Type B pancreatic cell (in vitro differentiated cells): ENCODE measurements at regions not wholly inside any gene's neighbourhood (a gene's known extent, or its start where the extent isn't known, plus 50 kb on each side); places are given as distances from the start of the nearest gene placed in this dataset.

ENCODE experiments used
- DNase-seq: peaks from one replicate; pipeline ENCODE4 v3.0.0; 2021; ENCODE audit warnings: mixed read lengths; ENCODE audit not compliant: unreplicated experiment; ENCODE audit errors: extremely low spot score
- H3K27ac Mint-ChIP-seq: 2 replicates; pipeline ENCODE4 v1.8.0; 2021; ENCODE audit warnings: mild to moderate bottlenecking, mixed read lengths
- H3K27me3 Mint-ChIP-seq: 2 replicates; pipeline ENCODE4 v1.8.0; 2021; ENCODE audit warnings: mixed read lengths
- H3K36me3 Mint-ChIP-seq: 2 replicates; pipeline ENCODE4 v1.8.0; 2021; ENCODE audit warnings: mixed read lengths
- H3K4me1 Mint-ChIP-seq: one replicate; pipeline ENCODE4 v1.8.0; 2021; ENCODE audit warnings: mixed read lengths; ENCODE audit not compliant: unreplicated experiment
- H3K4me3 Mint-ChIP-seq: 2 replicates; pipeline ENCODE4 v1.8.0; 2021; ENCODE audit warnings: mild to moderate bottlenecking, mixed read lengths
- H3K9me3 Mint-ChIP-seq: 2 replicates; pipeline ENCODE4 v1.8.0; 2021; ENCODE audit warnings: mixed read lengths
- TF ChIP-seq, protein P1 (sequence below): fragments of 200-600 bp; sonication (generic); conservative IDR thresholded peaks from 2 replicates; pipeline ENCODE4 v1.5.0; 2021; ENCODE audit warnings: antibody characterized with exemption, mild to moderate bottlenecking

DNA sequence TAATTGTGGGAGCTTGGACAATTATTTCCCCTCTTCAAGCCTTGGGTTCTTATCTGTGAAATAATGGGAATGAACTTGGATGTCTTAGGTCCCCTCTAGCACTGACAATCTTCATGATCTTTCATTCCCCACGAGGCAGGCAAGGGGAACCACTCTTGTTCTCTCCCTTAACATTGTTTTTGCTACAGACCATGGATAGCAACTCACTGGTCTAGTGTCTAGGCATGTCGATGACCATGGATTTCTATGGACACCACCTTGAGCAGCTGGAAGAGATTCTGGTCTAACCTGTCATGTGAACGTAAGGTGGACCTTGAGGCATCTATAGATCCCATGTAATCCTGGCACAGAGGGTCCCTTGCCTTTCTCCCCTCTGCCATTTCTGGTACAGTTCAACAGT lies 104.1 kb upstream of the DHX15 start:
- Mint-ChIP-seq H3K4me1 (peaks cover 7% of the 10 kb centered on the region), H3K36me3 (no peaks in the 10 kb centered on the region), H3K27ac (no peak overlapping the region), H3K27me3 (peaks cover 9% of the 10 kb centered on the region), H3K4me3 (no peak overlapping the region), H3K9me3 (peaks cover 9% of the 10 kb centered on the region)
- no peak for DNase-seq
- TF ChIP-seq, protein P1, sequence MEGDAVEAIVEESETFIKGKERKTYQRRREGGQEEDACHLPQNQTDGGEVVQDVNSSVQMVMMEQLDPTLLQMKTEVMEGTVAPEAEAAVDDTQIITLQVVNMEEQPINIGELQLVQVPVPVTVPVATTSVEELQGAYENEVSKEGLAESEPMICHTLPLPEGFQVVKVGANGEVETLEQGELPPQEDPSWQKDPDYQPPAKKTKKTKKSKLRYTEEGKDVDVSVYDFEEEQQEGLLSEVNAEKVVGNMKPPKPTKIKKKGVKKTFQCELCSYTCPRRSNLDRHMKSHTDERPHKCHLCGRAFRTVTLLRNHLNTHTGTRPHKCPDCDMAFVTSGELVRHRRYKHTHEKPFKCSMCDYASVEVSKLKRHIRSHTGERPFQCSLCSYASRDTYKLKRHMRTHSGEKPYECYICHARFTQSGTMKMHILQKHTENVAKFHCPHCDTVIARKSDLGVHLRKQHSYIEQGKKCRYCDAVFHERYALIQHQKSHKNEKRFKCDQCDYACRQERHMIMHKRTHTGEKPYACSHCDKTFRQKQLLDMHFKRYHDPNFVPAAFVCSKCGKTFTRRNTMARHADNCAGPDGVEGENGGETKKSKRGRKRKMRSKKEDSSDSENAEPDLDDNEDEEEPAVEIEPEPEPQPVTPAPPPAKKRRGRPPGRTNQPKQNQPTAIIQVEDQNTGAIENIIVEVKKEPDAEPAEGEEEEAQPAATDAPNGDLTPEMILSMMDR, result no peak

GRCh38 chr4:24689212-24689611 lies 104.9 kb upstream of the DHX15 start:
- H3K36me3 Mint-ChIP-seq, result no peaks in the 10 kb centered on the region
- H3K4me1 Mint-ChIP-seq, result peaks cover 7% of the 10 kb centered on the region
- H3K9me3 Mint-ChIP-seq, result peaks cover 15% of the 10 kb centered on the region
- H3K4me3 Mint-ChIP-seq, result no peak overlapping the region
- TF ChIP-seq, protein P1, result no peak
- DNase-seq, result no peak
- H3K27me3 Mint-ChIP-seq, result peaks cover 9% of the 10 kb centered on the region
- H3K27ac Mint-ChIP-seq, result no peak overlapping the region

DNA sequence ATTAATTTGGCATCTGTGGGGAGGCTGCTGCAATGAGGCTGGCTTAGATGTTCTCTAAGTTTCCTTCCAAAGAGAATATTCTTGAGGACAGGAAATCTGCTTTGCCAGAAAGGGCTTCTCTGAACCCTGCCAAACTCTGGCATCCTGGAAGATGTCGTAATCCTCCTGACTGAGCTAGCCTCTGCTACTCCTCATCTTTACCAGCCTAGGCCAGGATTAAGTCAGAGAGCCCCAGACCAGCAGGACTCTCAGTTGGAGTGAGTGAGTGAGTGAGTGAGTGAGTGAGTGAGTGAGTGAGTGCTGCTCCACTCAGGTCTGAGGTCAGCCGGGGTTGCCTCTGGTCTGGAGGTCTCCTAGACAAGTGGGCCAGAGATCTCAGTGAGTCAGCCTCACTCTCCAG lies 104.9 kb upstream of the SOD3 start:
- Mint-ChIP-seq H3K4me3 (no peak overlapping the region), H3K36me3 (no peaks in the 10 kb centered on the region), H3K27me3 (peaks cover 9% of the 10 kb centered on the region), H3K4me1 (peaks cover 7% of the 10 kb centered on the region), H3K27ac (no peak overlapping the region), H3K9me3 (peaks cover 15% of the 10 kb centered on the region)
- TF ChIP-seq, protein P1, result no peak
- DNase-seq, result no peak

GRCh38 chr4:24693636-24694035 lies 101.7 kb upstream of the SOD3 start:
- Mint-ChIP-seq H3K27ac (no peak overlapping the region), H3K4me1 (no peaks in the 10 kb centered on the region), H3K27me3 (peaks cover 9% of the 10 kb centered on the region), H3K4me3 (no peak overlapping the region), H3K36me3 (no peaks in the 10 kb centered on the region), H3K9me3 (peaks cover 10% of the 10 kb centered on the region)
- TF ChIP-seq, protein P1, result no peak
- DNase-seq, result no peak

- peaks cover 16% of the 10 kb centered on the region for H3K4me1 Mint-ChIP-seq
- H3K27me3 Mint-ChIP-seq, result peaks cover under 1% of the 10 kb centered on the region
- DNase-seq, result no peak
- H3K4me3 Mint-ChIP-seq, result no peak overlapping the region
- TF ChIP-seq, protein P1, result no peak
- H3K36me3 Mint-ChIP-seq, result no peaks in the 10 kb centered on the region
- H3K27ac Mint-ChIP-seq, result no peak overlapping the region
- no peaks in the 10 kb centered on the region for H3K9me3 Mint-ChIP-seq
These were observed 95.3 kb upstream of the SOD3 start for GRCh38 chr4:24700118-24700517.

DNA sequence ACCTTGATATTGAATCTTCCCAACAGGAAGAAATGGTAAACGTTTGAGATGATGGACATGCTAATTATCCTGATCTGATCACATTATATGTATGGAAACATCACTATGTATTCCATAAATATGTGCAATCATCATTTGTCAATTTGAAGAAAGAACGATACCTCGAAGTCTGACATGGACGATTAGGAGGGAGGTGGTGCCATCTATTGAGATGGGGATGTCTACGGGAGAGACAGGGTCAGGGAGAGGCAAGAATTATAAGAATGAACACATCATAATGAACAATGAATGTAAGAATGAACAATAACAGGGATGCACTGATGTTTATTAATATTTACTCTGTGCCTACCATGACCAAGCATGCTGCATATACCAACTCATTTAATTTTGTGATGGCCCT lies 93.7 kb upstream of the SOD3 start:
- Mint-ChIP-seq H3K36me3 (no peaks in the 10 kb centered on the region), H3K4me3 (no peak overlapping the region), H3K27ac (no peak overlapping the region), H3K4me1 (peaks cover 20% of the 10 kb centered on the region), H3K27me3 (peaks cover 5% of the 10 kb centered on the region), H3K9me3 (no peaks in the 10 kb centered on the region)
- no peak for DNase-seq
- TF ChIP-seq, protein P1, result no peak
